ENCODE measurements at regions not wholly inside any gene's neighbourhood (a gene's known extent, or its start where the extent isn't known, plus 50 kb on each side); places are given as distances from the start of the nearest gene placed in this dataset.

GRCh38 chr12:125936502-125936901 lies 871.3 kb downstream of the AACS start:
- FAIRE-seq = no peak

GRCh38 chr12:125944446-125944845 lies 879.2 kb downstream of the AACS start:
- FAIRE-seq = no peak

- no peak for FAIRE-seq
Observed at GRCh38 chr12:125949471-125949870, 884.2 kb downstream of the AACS start.

- FAIRE-seq = no peak
Observed at GRCh38 chr12:125954362-125954761, 889.1 kb downstream of the AACS start.

GRCh38 chr12:125956186-125956585 lies 891.0 kb downstream of the AACS start:
- no peak for FAIRE-seq

GRCh38 chr12:125966641-125967040 lies 901.4 kb downstream of the AACS start:
- FAIRE-seq = no peak

- no peak for FAIRE-seq
Observed at GRCh38 chr12:125968413-125968812, 903.2 kb downstream of the AACS start.

- FAIRE-seq = no peak
Observed at GRCh38 chr12:125971981-125972380, 906.7 kb downstream of the AACS start.

GRCh38 chr12:125978286-125978685 lies 913.1 kb downstream of the AACS start:
- FAIRE-seq = no peak

GRCh38 chr12:125981610-125982253 lies 916.5 kb downstream of the AACS start:
- FAIRE-seq = no peak

GRCh38 chr12:125983094-125983783 lies 918.0 kb downstream of the AACS start:
- no peak for FAIRE-seq

- no peak for FAIRE-seq
Observed at GRCh38 chr12:125983784-125984500, 918.7 kb downstream of the AACS start.

GRCh38 chr12:125988545-125988944 lies 923.3 kb downstream of the AACS start:
- FAIRE-seq = no peak

GRCh38 chr12:125989696-125990095 lies 924.5 kb downstream of the AACS start:
- FAIRE-seq = no peak

GRCh38 chr12:125996443-125996842 lies 931.2 kb downstream of the AACS start:
- no peak for FAIRE-seq

GRCh38 chr12:125999628-126000027 lies 934.4 kb downstream of the AACS start:
- no peak for FAIRE-seq

GRCh38 chr12:126019385-126019784 lies 954.1 kb downstream of the AACS start:
- FAIRE-seq = no peak

GRCh38 chr12:126021675-126022074 lies 956.4 kb downstream of the AACS start:
- FAIRE-seq = no peak

- no peak for FAIRE-seq
Observed at GRCh38 chr12:126027825-126028224, 962.6 kb downstream of the AACS start.

- FAIRE-seq = no peak
Observed at GRCh38 chr12:126030573-126030972, 965.3 kb downstream of the AACS start.

GRCh38 chr12:126033751-126034150 lies 968.5 kb downstream of the AACS start:
- no peak for FAIRE-seq

- no peak for FAIRE-seq
Observed at GRCh38 chr12:126036348-126036747, 971.1 kb downstream of the AACS start.

- no peak for FAIRE-seq
Observed at GRCh38 chr12:126038434-126038833, 973.2 kb downstream of the AACS start.

- FAIRE-seq = no peak
Observed at GRCh38 chr12:126040307-126040706, 975.1 kb downstream of the AACS start.
